GM18909 (cell line): ENCODE measurements at regions not wholly inside any gene's neighbourhood (a gene's known extent, or its start where the extent isn't known, plus 50 kb on each side); places are given as distances from the start of the nearest gene placed in this dataset.
"Not testable (repeated sequence)": the region's sequence is repeated elsewhere in the genome, so short reads cannot be mapped to it uniquely, and the experiment has no call there.

Source experiments
- ATAC-seq: cut with Tn5 transposase; IDR thresholded peaks from one replicate; pipeline ENCODE4 v1.9.1; 2021; ENCODE audit warnings: mild to moderate bottlenecking; ENCODE audit not compliant: unreplicated experiment, poor library complexity

- no peak for ATAC-seq
Observed at GRCh38 chr6:94270091-94270948, 851.0 kb upstream of the EPHA7 start.

- no peak for ATAC-seq
Observed at GRCh38 chr6:94269256-94269655, 849.9 kb upstream of the EPHA7 start.

GRCh38 chr6:94260765-94261164, 841.4 kb upstream of the EPHA7 start:
- ATAC-seq, result no peak

- no peak for ATAC-seq
Observed at GRCh38 chr6:94254689-94255088, 835.3 kb upstream of the EPHA7 start.

- no peak for ATAC-seq
Observed at GRCh38 chr6:94251878-94252277, 832.5 kb upstream of the EPHA7 start.

GRCh38 chr6:94245395-94245794, 826.0 kb upstream of the EPHA7 start:
- no peak for ATAC-seq

- no peak for ATAC-seq
Observed at GRCh38 chr6:94238868-94239267, 819.5 kb upstream of the EPHA7 start.

GRCh38 chr6:94227741-94228140, 808.4 kb upstream of the EPHA7 start:
- no peak for ATAC-seq

- ATAC-seq, result no peak
Observed at GRCh38 chr6:94217836-94218235, 798.5 kb upstream of the EPHA7 start.

- ATAC-seq, result no peak
Observed at GRCh38 chr6:94215552-94215951, 796.2 kb upstream of the EPHA7 start.

- no peak for ATAC-seq
Observed at GRCh38 chr6:94213226-94213625, 793.9 kb upstream of the EPHA7 start.

- no peak for ATAC-seq
Observed at GRCh38 chr6:94196891-94197290, 777.5 kb upstream of the EPHA7 start.

- no peak for ATAC-seq
Observed at GRCh38 chr6:94190030-94190429, 770.7 kb upstream of the EPHA7 start.

GRCh38 chr6:94184666-94185464, 765.5 kb upstream of the EPHA7 start:
- ATAC-seq, result no peak

- no peak for ATAC-seq
Observed at GRCh38 chr6:94177429-94177828, 758.1 kb upstream of the EPHA7 start.

GRCh38 chr6:94175465-94175864, 756.1 kb upstream of the EPHA7 start:
- no peak for ATAC-seq

GRCh38 chr6:94163877-94164276, 744.5 kb upstream of the EPHA7 start:
- ATAC-seq, result no peak

GRCh38 chr6:94150886-94151285, 731.5 kb upstream of the EPHA7 start:
- ATAC-seq, result no peak

- ATAC-seq, result no peak
Observed at GRCh38 chr6:94144807-94145206, 725.4 kb upstream of the EPHA7 start.

GRCh38 chr6:94137178-94137577, 717.8 kb upstream of the EPHA7 start:
- not testable (repeated sequence) for ATAC-seq

GRCh38 chr6:94133106-94133505, 713.7 kb upstream of the EPHA7 start:
- ATAC-seq, result no peak
